Nephron (organoid): ENCODE measurements at regions not wholly inside any gene's neighbourhood (a gene's known extent, or its start where the extent isn't known, plus 50 kb on each side); places are given as distances from the start of the nearest gene placed in this dataset.

Source experiments
- H3K27ac Mint-ChIP-seq, 3 experiments: 2 replicates each; pipeline ENCODE4 v1.8.0; 2020; ENCODE audit warnings: mixed read lengths in 3 of 3, mild to moderate bottlenecking in 2 of 3, moderate library complexity in 1 of 3
- H3K27me3 Mint-ChIP-seq: 2 replicates; pipeline ENCODE4 v1.8.0; 2021; ENCODE audit warnings: low read depth, mild to moderate bottlenecking, moderate library complexity, mixed read lengths
- H3K36me3 Mint-ChIP-seq: 2 replicates; pipeline ENCODE4 v1.8.0; 2020; ENCODE audit warnings: low read depth, mixed read lengths
- H3K4me1 Mint-ChIP-seq: 2 replicates; pipeline ENCODE4 v1.8.0; 2020; ENCODE audit warnings: mixed read lengths
- H3K4me3 Mint-ChIP-seq, 3 experiments: 2 replicates each; pipeline ENCODE4 v1.8.0; 2020; ENCODE audit warnings: mild to moderate bottlenecking in 3 of 3, mixed read lengths in 3 of 3, moderate library complexity in 2 of 3
- H3K9me3 Mint-ChIP-seq: 2 replicates; pipeline ENCODE4 v1.8.0; 2020; ENCODE audit warnings: mixed read lengths
- CTCF ChIP-seq, 3 experiments: fragments of 200-600 bp; sonication (generic); IDR thresholded peaks; one replicate each; pipeline ENCODE4 v1.5.0; 2021; ENCODE audit warnings: antibody characterized with exemption in 3 of 3; ENCODE audit not compliant: unreplicated experiment in 3 of 3

GRCh38 chr9:99628849-99629620 lies 192.7 kb upstream of the NR4A3 start:
- Mint-ChIP-seq H3K36me3 (no peaks in the 10 kb centered on the region), H3K4me1 (no peaks in the 10 kb centered on the region), H3K4me3 (no peak overlapping the region), H3K27ac (no peak overlapping the region), H3K9me3 (no peaks in the 10 kb centered on the region), H3K27me3 (no peaks in the 10 kb centered on the region)
- no peak for TF ChIP-seq CTCF (IDR thresholded peaks at IDR 0.05; ENCODE audit: unreplicated experiment in 3 of 3)

GRCh38 chr9:99632349-99633038 lies 189.2 kb upstream of the NR4A3 start:
- Mint-ChIP-seq H3K4me1 (no peaks in the 10 kb centered on the region), H3K9me3 (no peaks in the 10 kb centered on the region), H3K4me3 (no peak overlapping the region), H3K27me3 (no peaks in the 10 kb centered on the region), H3K36me3 (no peaks in the 10 kb centered on the region), H3K27ac (no peak overlapping the region)
- no peak for TF ChIP-seq CTCF (IDR thresholded peaks at IDR 0.05; ENCODE audit: unreplicated experiment in 3 of 3)

- Mint-ChIP-seq H3K4me3 (no peak overlapping the region), H3K36me3 (no peaks in the 10 kb centered on the region), H3K27ac (no peak overlapping the region), H3K4me1 (no peaks in the 10 kb centered on the region), H3K27me3 (no peaks in the 10 kb centered on the region), H3K9me3 (no peaks in the 10 kb centered on the region)
- TF ChIP-seq CTCF (IDR thresholded peaks at IDR 0.05; ENCODE audit: unreplicated experiment in 3 of 3) = no peak
Measured at GRCh38 chr9:99633265-99633664, 188.4 kb upstream of the NR4A3 start.

GRCh38 chr9:99634186-99634585 lies 187.5 kb upstream of the NR4A3 start:
- Mint-ChIP-seq H3K27ac (no peak overlapping the region), H3K4me3 (no peak overlapping the region), H3K4me1 (no peaks in the 10 kb centered on the region), H3K36me3 (no peaks in the 10 kb centered on the region), H3K27me3 (no peaks in the 10 kb centered on the region), H3K9me3 (no peaks in the 10 kb centered on the region)
- no peak for TF ChIP-seq CTCF (IDR thresholded peaks at IDR 0.05; ENCODE audit: unreplicated experiment in 3 of 3)

GRCh38 chr9:99635032-99635431 lies 186.7 kb upstream of the NR4A3 start:
- Mint-ChIP-seq H3K4me1 (no peaks in the 10 kb centered on the region), H3K27me3 (no peaks in the 10 kb centered on the region), H3K4me3 (no peak overlapping the region), H3K9me3 (no peaks in the 10 kb centered on the region), H3K36me3 (no peaks in the 10 kb centered on the region), H3K27ac (no peak overlapping the region)
- no peak for TF ChIP-seq CTCF (IDR thresholded peaks at IDR 0.05; ENCODE audit: unreplicated experiment in 3 of 3)

- Mint-ChIP-seq H3K36me3 (peaks cover 4% of the 10 kb centered on the region), H3K9me3 (peaks cover 3% of the 10 kb centered on the region), H3K4me3 (no peak overlapping the region), H3K27me3 (no peaks in the 10 kb centered on the region), H3K4me1 (no peaks in the 10 kb centered on the region), H3K27ac (no peak overlapping the region)
- TF ChIP-seq CTCF (IDR thresholded peaks at IDR 0.05; ENCODE audit: unreplicated experiment in 3 of 3) = no peak
Measured at GRCh38 chr9:99637641-99638040, 184.0 kb upstream of the NR4A3 start.
